Trophoblast cell (in vitro differentiated cells and primary cell): ENCODE measurements at regions not wholly inside any gene's neighbourhood (a gene's known extent, or its start where the extent isn't known, plus 50 kb on each side); places are given as distances from the start of the nearest gene placed in this dataset.

Experiments used
- DNase-seq, 2 donors: peaks; one replicate each; pipeline ENCODE4 v3.0.0-alpha.2; 2016
- H2AFZ ChIP-seq: 2 replicates; pipeline ENCODE4 v1.6.1; 2013; ENCODE audit warnings: low read length, moderate library complexity, mild to moderate bottlenecking; ENCODE audit not compliant: insufficient read depth, poor library complexity
- H2AK5ac ChIP-seq: 2 replicates; pipeline ENCODE4 v1.6.1; 2013; ENCODE audit warnings: mild to moderate bottlenecking, low read length
- H2BK120ac ChIP-seq: 2 replicates; pipeline ENCODE4 v1.6.1; 2013; ENCODE audit warnings: low read length, mild to moderate bottlenecking, moderate library complexity; ENCODE audit not compliant: insufficient read depth, poor library complexity
- H2BK12ac ChIP-seq: 2 replicates; pipeline ENCODE4 v1.6.1; 2013; ENCODE audit warnings: mild to moderate bottlenecking, low read length, moderate library complexity
- H2BK5ac ChIP-seq: 2 replicates; pipeline ENCODE4 v1.6.1; 2013; ENCODE audit warnings: low read length, low read depth, moderate library complexity, mild to moderate bottlenecking; ENCODE audit not compliant: poor library complexity
- H3K14ac ChIP-seq: 2 replicates; pipeline ENCODE4 v1.6.1; 2013; ENCODE audit warnings: mild to moderate bottlenecking, low read length
- H3K18ac ChIP-seq: 2 replicates; pipeline ENCODE4 v1.6.1; 2013; ENCODE audit warnings: mild to moderate bottlenecking, low read length
- H3K23ac ChIP-seq: 2 replicates; pipeline ENCODE4 v1.6.1; 2013; ENCODE audit warnings: low read length
- H3K27ac ChIP-seq: 2 replicates; pipeline ENCODE4 v1.5.1; 2013; ENCODE audit warnings: low read depth, mild to moderate bottlenecking, inconsistent platforms, low read length, moderate library complexity
- H3K27me3 ChIP-seq: 2 replicates; pipeline ENCODE4 v1.6.1; 2013; ENCODE audit warnings: inconsistent platforms, mild to moderate bottlenecking, low read length, moderate library complexity; ENCODE audit not compliant: insufficient read depth
- H3K36me3 ChIP-seq, 2 experiments: 1 replicate in 1 of 2; 2 replicates in 1 of 2; pipeline ENCODE4 v1.6.1; 2013; ENCODE audit warnings: low read length in 2 of 2, mild to moderate bottlenecking in 2 of 2, moderate library complexity in 1 of 2; ENCODE audit not compliant: insufficient read depth in 2 of 2, control insufficient read depth in 1 of 2
- H3K4ac ChIP-seq: 2 replicates; pipeline ENCODE4 v1.6.1; 2013; ENCODE audit warnings: low read depth, mild to moderate bottlenecking, low read length, moderate library complexity
- H3K4me1 ChIP-seq, 2 experiments: 1 replicate in 1 of 2; 2 replicates in 1 of 2; pipeline ENCODE4 v1.6.1; 2013; ENCODE audit warnings: low read length in 2 of 2, mild to moderate bottlenecking in 2 of 2, moderate library complexity in 1 of 2; ENCODE audit not compliant: insufficient read depth in 2 of 2, control insufficient read depth in 1 of 2
- H3K4me2 ChIP-seq: 2 replicates; pipeline ENCODE4 v1.6.1; 2013; ENCODE audit warnings: inconsistent platforms, mild to moderate bottlenecking, low read length, moderate library complexity
- H3K4me3 ChIP-seq: 2 replicates; pipeline ENCODE4 v1.5.1; 2013; ENCODE audit warnings: mild to moderate bottlenecking, low read depth, low read length, inconsistent platforms
- H3K79me1 ChIP-seq: one replicate; pipeline ENCODE4 v1.6.1; 2013; ENCODE audit warnings: low read length
- H3K79me2 ChIP-seq: 2 replicates; pipeline ENCODE4 v1.6.1; 2013; ENCODE audit warnings: low read length, mild to moderate bottlenecking; ENCODE audit not compliant: control insufficient read depth, insufficient read depth, poor library complexity
- H3K9ac ChIP-seq: 2 replicates; pipeline ENCODE4 v1.6.1; 2013; ENCODE audit warnings: mild to moderate bottlenecking, low read length
- H3K9me3 ChIP-seq: 2 replicates; pipeline ENCODE4 v1.6.1; 2013; ENCODE audit warnings: low read depth, mild to moderate bottlenecking, control low read depth, inconsistent platforms, low read length; ENCODE audit not compliant: insufficient read depth
- H4K12ac ChIP-seq: 2 replicates; pipeline ENCODE4 v1.6.1; 2013; ENCODE audit warnings: low read depth, mild to moderate bottlenecking, low read length, moderate library complexity
- H4K8ac ChIP-seq: 2 replicates; pipeline ENCODE4 v1.6.1; 2013; ENCODE audit warnings: low read depth, mild to moderate bottlenecking, low read length, moderate library complexity
- H4K91ac ChIP-seq: one replicate; pipeline ENCODE4 v1.6.1; 2013; ENCODE audit warnings: low read depth, mild to moderate bottlenecking, low read length, moderate library complexity
- WGBS: extraction: QIAGEN DNeasy Blood & Tissue Kit; methylation state at CpG from one replicate; pipeline ENCODE4 v1.1.7; 2013; ENCODE audit warnings: missing lambda C conversion rate; ENCODE audit not compliant: insufficient read length, insufficient coverage; ENCODE audit errors: extremely low coverage; 5-methylcytosine and 5-hydroxymethylcytosine counted together

DNA sequence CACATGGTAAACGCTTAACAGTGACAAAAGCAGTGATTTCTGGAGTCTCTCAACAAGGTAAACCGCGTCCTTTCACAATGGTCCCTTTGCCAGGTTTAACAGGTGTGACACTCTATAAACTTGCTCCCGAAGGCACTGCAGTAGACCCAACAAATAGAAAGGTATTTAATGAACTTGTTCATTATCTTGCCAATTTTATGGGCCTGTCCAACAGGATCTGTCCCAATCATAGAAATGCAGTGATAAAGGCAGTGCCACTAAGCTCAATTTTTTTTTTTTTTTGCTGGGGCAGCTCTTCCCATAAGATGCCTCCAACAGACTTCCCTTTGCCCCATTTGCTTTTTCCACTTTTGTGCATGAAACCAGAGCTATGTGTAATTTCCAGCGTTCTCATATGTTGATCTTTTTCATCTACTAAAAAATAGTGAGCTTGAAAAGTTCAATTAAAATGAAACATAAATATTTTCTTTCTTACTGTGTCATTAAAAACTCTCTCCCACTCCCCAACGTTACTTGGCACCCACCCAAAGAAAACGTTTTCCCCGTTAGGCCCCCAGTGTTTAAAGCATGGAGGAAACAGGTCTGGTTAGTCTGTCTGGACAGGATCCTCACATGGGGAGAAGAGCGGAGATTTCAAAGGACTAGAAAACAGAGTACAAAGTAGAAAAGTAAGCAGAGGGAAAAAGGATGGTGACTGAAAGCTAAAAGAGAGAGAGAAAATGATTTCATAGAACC is 80.9 kb upstream of the SPATA31D4 start:
- no peak overlapping the region for H2BK120ac ChIP-seq

GRCh38 chr9:81848472-81848871 is 79.8 kb upstream of the SPATA31D4 start:
- no peak overlapping the region for H4K8ac ChIP-seq
- H3K36me3 ChIP-seq, result no peaks in the 10 kb centered on the region
- no peak overlapping the region for H4K12ac ChIP-seq
- no peaks in the 10 kb centered on the region for H3K9me3 ChIP-seq
- no peak overlapping the region for H3K9ac ChIP-seq
- no peak overlapping the region for H3K4ac ChIP-seq
- no peak overlapping the region for H3K4me2 ChIP-seq
- no peak overlapping the region for H2BK5ac ChIP-seq
- no peak overlapping the region for H3K23ac ChIP-seq
- H3K4me3 ChIP-seq, result no peak overlapping the region
- H3K79me2 ChIP-seq, result no peaks in the 10 kb centered on the region
- no peak overlapping the region for H2AFZ ChIP-seq
- 100% methylated on average over 1 of the region's 2 CpGs for WGBS
- H3K4me1 ChIP-seq, result peaks cover 0 to 4% of the 10 kb centered on the region in 2 experiments
- H3K27me3 ChIP-seq, result no peaks in the 10 kb centered on the region
- H3K27ac ChIP-seq, result no peak overlapping the region
- H3K18ac ChIP-seq, result no peak overlapping the region
- no peaks in the 10 kb centered on the region for H3K79me1 ChIP-seq
- no peak overlapping the region for H3K14ac ChIP-seq
- no peak overlapping the region for H4K91ac ChIP-seq
- peak in 1 of 2 donors; percentile 16 for DNase-seq
- H2AK5ac ChIP-seq, result no peak overlapping the region
- H2BK12ac ChIP-seq, result no peak overlapping the region
- no peak overlapping the region for H2BK120ac ChIP-seq

More for the DNA sequence above, 80.9 kb upstream of the SPATA31D4 start:
- WGBS, result no CpG with 5 or more reads among the region's 9 CpGs
- Histone ChIP-seq H4K8ac (no peak overlapping the region), H3K23ac (no peak overlapping the region), H3K18ac (no peak overlapping the region), H3K79me1 (no peaks in the 10 kb centered on the region), H2AFZ (no peak overlapping the region), H3K9me3 (no peaks in the 10 kb centered on the region), H3K4ac (no peak overlapping the region), H3K27ac (no peak overlapping the region), H3K4me1 (peaks cover 0 to 4% of the 10 kb centered on the region in 2 experiments), H2AK5ac (no peak overlapping the region), H2BK5ac (no peak overlapping the region), H3K36me3 (no peaks in the 10 kb centered on the region), H4K91ac (no peak overlapping the region), H3K4me3 (no peak overlapping the region), H3K9ac (no peak overlapping the region), H3K79me2 (no peaks in the 10 kb centered on the region), H4K12ac (no peak overlapping the region), H3K27me3 (no peaks in the 10 kb centered on the region), H2BK12ac (no peak overlapping the region), H3K4me2 (no peak overlapping the region), H3K14ac (no peak overlapping the region)
- DNase-seq, result no peak

- no peak overlapping the region for H2AFZ ChIP-seq
- no CpG with 5 or more reads among the region's 8 CpGs for WGBS
These were observed 78.5 kb upstream of the SPATA31D4 start for GRCh38 chr9:81849631-81850259.

DNA sequence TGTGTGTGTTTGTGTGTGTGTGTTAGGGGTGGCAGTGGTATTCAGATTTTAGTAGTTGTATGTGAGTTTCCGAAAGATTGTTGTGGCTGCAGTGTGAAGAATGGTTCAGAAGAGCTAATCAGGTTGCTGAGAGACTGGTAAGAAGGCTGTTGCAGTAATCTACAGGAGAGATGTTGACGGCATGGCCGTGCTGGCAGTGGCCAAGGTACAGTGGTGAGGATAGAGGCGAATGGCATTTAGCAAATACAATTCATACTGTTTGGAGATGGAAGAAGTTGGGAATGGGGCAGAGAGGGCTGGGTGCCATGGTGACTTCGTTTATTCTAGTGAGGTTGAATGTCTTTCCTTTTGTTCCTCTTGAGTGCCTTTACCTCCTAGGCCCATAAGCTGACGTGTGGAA is 77.5 kb upstream of the SPATA31D4 start:
- H3K9ac ChIP-seq, result no peak overlapping the region
- no peak overlapping the region for H3K4me3 ChIP-seq
- no peak overlapping the region for H4K8ac ChIP-seq
- peaks cover 0 to 4% of the 10 kb centered on the region in 2 experiments for H3K4me1 ChIP-seq
- H3K4me2 ChIP-seq, result no peak overlapping the region
- no peaks in the 10 kb centered on the region for H3K9me3 ChIP-seq
- H3K23ac ChIP-seq, result no peak overlapping the region
- no peaks in the 10 kb centered on the region for H3K36me3 ChIP-seq
- no peak overlapping the region for H2BK5ac ChIP-seq
- no peak overlapping the region for H4K12ac ChIP-seq
- no peak overlapping the region for H2BK120ac ChIP-seq
- no peaks in the 10 kb centered on the region for H3K79me2 ChIP-seq
- H3K14ac ChIP-seq, result no peak overlapping the region
- H4K91ac ChIP-seq, result no peak overlapping the region
- no peak overlapping the region for H3K18ac ChIP-seq
- no peaks in the 10 kb centered on the region for H3K27me3 ChIP-seq
- H3K79me1 ChIP-seq, result no peaks in the 10 kb centered on the region
- no peak overlapping the region for H3K27ac ChIP-seq
- H2AFZ ChIP-seq, result no peak overlapping the region
- WGBS, result no CpG with 5 or more reads among the region's 6 CpGs
- H3K4ac ChIP-seq, result no peak overlapping the region
- no peak overlapping the region for H2AK5ac ChIP-seq
- H2BK12ac ChIP-seq, result no peak overlapping the region
- DNase-seq, result no peak

More at GRCh38 chr9:81849631-81850259, 78.5 kb upstream of the SPATA31D4 start:
- Histone ChIP-seq H2BK120ac (no peak overlapping the region), H2AK5ac (no peak overlapping the region), H4K8ac (no peak overlapping the region), H3K4ac (no peak overlapping the region), H3K36me3 (no peaks in the 10 kb centered on the region), H4K12ac (no peak overlapping the region), H3K9me3 (no peaks in the 10 kb centered on the region), H2BK5ac (no peak overlapping the region), H3K9ac (no peak overlapping the region), H3K23ac (no peak overlapping the region), H3K4me3 (no peak overlapping the region), H3K4me1 (peaks cover 0 to 4% of the 10 kb centered on the region in 2 experiments), H3K4me2 (no peak overlapping the region), H4K91ac (no peak overlapping the region), H3K18ac (no peak overlapping the region), H3K14ac (no peak overlapping the region), H3K79me2 (no peaks in the 10 kb centered on the region), H3K79me1 (no peaks in the 10 kb centered on the region), H3K27ac (no peak overlapping the region), H2BK12ac (no peak overlapping the region), H3K27me3 (no peaks in the 10 kb centered on the region)
- peak in 1 of 2 donors; percentile 44 for DNase-seq
